ENCODE measurements at regions not wholly inside any gene's neighbourhood (a gene's known extent, or its start where the extent isn't known, plus 50 kb on each side); places are given as distances from the start of the nearest gene placed in this dataset.

- no peak for TF ChIP-seq CTCF (conservative IDR thresholded peaks at IDR 0.05)
- no peak for DNase-seq (ENCODE audit: extremely low spot score, unreplicated experiment)
- Mint-ChIP-seq H3K36me3 (no peaks in the 10 kb centered on the region), H3K4me3 (no peak overlapping the region), H3K27ac (no peak overlapping the region), H3K4me1 (ENCODE audit: unreplicated experiment) (peaks cover 22% of the 10 kb centered on the region), H3K27me3 (peaks cover 9% of the 10 kb centered on the region), H3K9me3 (no peaks in the 10 kb centered on the region)
These were observed 56.8 kb upstream of the SLC6A6 start for GRCh38 chr3:14345496-14346150.

GRCh38 chr3:14346191-14346590, 56.2 kb upstream of the SLC6A6 start:
- DNase-seq (ENCODE audit: extremely low spot score, unreplicated experiment): no peak
- no peak overlapping the region for H3K27ac Mint-ChIP-seq
- H3K36me3 Mint-ChIP-seq: no peaks in the 10 kb centered on the region
- peaks cover 9% of the 10 kb centered on the region for H3K27me3 Mint-ChIP-seq
- H3K4me1 Mint-ChIP-seq (ENCODE audit: unreplicated experiment): peaks cover 22% of the 10 kb centered on the region
- no peaks in the 10 kb centered on the region for H3K9me3 Mint-ChIP-seq
- no peak overlapping the region for H3K4me3 Mint-ChIP-seq
- TF ChIP-seq CTCF (conservative IDR thresholded peaks at IDR 0.05): no peak

GRCh38 chr3:14346642-14347041, 55.8 kb upstream of the SLC6A6 start:
- no peaks in the 10 kb centered on the region for H3K36me3 Mint-ChIP-seq
- no peak overlapping the region for H3K4me3 Mint-ChIP-seq
- no peaks in the 10 kb centered on the region for H3K9me3 Mint-ChIP-seq
- H3K4me1 Mint-ChIP-seq (ENCODE audit: unreplicated experiment): peaks cover 22% of the 10 kb centered on the region
- no peak for DNase-seq (ENCODE audit: extremely low spot score, unreplicated experiment)
- no peak overlapping the region for H3K27ac Mint-ChIP-seq
- no peak for TF ChIP-seq CTCF (conservative IDR thresholded peaks at IDR 0.05)
- H3K27me3 Mint-ChIP-seq: peaks cover 9% of the 10 kb centered on the region

GRCh38 chr3:14347110-14347509, 55.3 kb upstream of the SLC6A6 start:
- Mint-ChIP-seq H3K4me3 (no peak overlapping the region), H3K27ac (no peak overlapping the region), H3K27me3 (peaks cover 9% of the 10 kb centered on the region), H3K36me3 (no peaks in the 10 kb centered on the region), H3K4me1 (ENCODE audit: unreplicated experiment) (peaks cover 22% of the 10 kb centered on the region), H3K9me3 (no peaks in the 10 kb centered on the region)
- DNase-seq (ENCODE audit: extremely low spot score, unreplicated experiment): no peak
- no peak for TF ChIP-seq CTCF (conservative IDR thresholded peaks at IDR 0.05)

- no peak for DNase-seq (ENCODE audit: extremely low spot score, unreplicated experiment)
- H3K4me1 Mint-ChIP-seq (ENCODE audit: unreplicated experiment): peaks cover 10% of the 10 kb centered on the region
- H3K36me3 Mint-ChIP-seq: no peaks in the 10 kb centered on the region
- H3K9me3 Mint-ChIP-seq: no peaks in the 10 kb centered on the region
- no peak overlapping the region for H3K27ac Mint-ChIP-seq
- peaks cover 4% of the 10 kb centered on the region for H3K27me3 Mint-ChIP-seq
- no peak overlapping the region for H3K4me3 Mint-ChIP-seq
- no peak for TF ChIP-seq CTCF (conservative IDR thresholded peaks at IDR 0.05)
These were observed 50.8 kb upstream of the SLC6A6 start for GRCh38 chr3:14351617-14352001.

Data from type B pancreatic cell (in vitro differentiated cells).